Thyroid gland (tissue), 4 donors: ENCODE measurements at regions not wholly inside any gene's neighbourhood (a gene's known extent, or its start where the extent isn't known, plus 50 kb on each side); places are given as distances from the start of the nearest gene placed in this dataset.
A peak's percentile ranks its signal among the peaks of the same experiment; 100 is the strongest.
"Not testable (repeated sequence)": the region's sequence is repeated elsewhere in the genome, so short reads cannot be mapped to it uniquely, and the experiment has no call there.

Experiments
- DNase-seq, 2 donors: peaks; one replicate each; pipeline ENCODE4 v3.0.0-alpha.2; 2019
- H3K27ac ChIP-seq, 3 donors: fragments of 200-600 bp; sonication (generic); 1 replicate in 2 of 3; 2 replicates in 1 of 3; pipeline ENCODE4 v1.5.1; 2016 to 2019; ENCODE audit warnings: mild to moderate bottlenecking in 1 of 3, moderate library complexity in 1 of 3
- H3K27me3 ChIP-seq: fragments of 200-600 bp; sonication (generic); one replicate; pipeline ENCODE4 v1.5.1; 2019
- H3K36me3 ChIP-seq, 2 donors: fragments of 200-600 bp; sonication (generic); one replicate each; pipeline ENCODE4 v1.5.1; 2016 to 2019
- H3K4me1 ChIP-seq, 2 donors: fragments of 200-600 bp; sonication (generic); one replicate each; pipeline ENCODE4 v1.5.1; 2017 to 2019
- H3K4me3 ChIP-seq, 3 donors: fragments of 200-600 bp; sonication (generic); replicated peaks in 1 of 3; 1 replicate in 2 of 3; 2 replicates in 1 of 3; pipeline ENCODE4 v1.5.1; 2016; ENCODE audit warnings: mild to moderate bottlenecking in 1 of 3
- H3K9me3 ChIP-seq: fragments of 200-600 bp; sonication (generic); one replicate; pipeline ENCODE4 v1.5.1; 2017
- CTCF ChIP-seq, 6 experiments: fragments of 200-600 bp in 3 of 6; fragments of 450-650 bp in 3 of 6; sonication (generic) in 3 of 6; IDR thresholded peaks; one replicate each; pipeline ENCODE4 v1.5.1; 2016 to 2019; ENCODE audit warnings: antibody characterized with exemption in 6 of 6, mild to moderate bottlenecking in 2 of 6, inconsistent platforms in 1 of 6, moderate library complexity in 1 of 6
- POLR2A ChIP-seq, 2 donors: fragments of 450-650 bp; IDR thresholded peaks; one replicate each; pipeline ENCODE4 v1.6.1; 2017; ENCODE audit warnings: antibody characterized with exemption in 2 of 2, mild to moderate bottlenecking in 2 of 2, moderate library complexity in 1 of 2
- WGBS, 2 donors: methylation state at CpG; one replicate each; pipeline ENCODE4 v1.1.5; 2017; 5-methylcytosine and 5-hydroxymethylcytosine counted together
- intact Hi-C: fragments of 100-400 bp; cut with DNase I; formaldehyde crosslinking; loops from one replicate; pipeline ENCODE4 v1.15.1; 2023

- DNase-seq, intact Hi-C loops, H3K9me3 ChIP-seq, H3K27ac ChIP-seq, H3K4me1 ChIP-seq, H3K4me3 ChIP-seq, H3K27me3 ChIP-seq, H3K36me3 ChIP-seq: not testable (repeated sequence)
- WGBS, 2 donors: 92 to 94% methylated on average over 1 of the region's 1 CpG
Observed at GRCh38 chr5:50591338-50591737, 75.1 kb upstream of the PARP8 start.

- intact Hi-C loops: no loop called here
- 60 to 77% methylated on average over 1 of the region's 1 CpG for WGBS, 2 donors
- DNase-seq: no peak
- no peaks in the 10 kb centered on the region for H3K36me3 ChIP-seq
- no peaks in the 10 kb centered on the region for H3K27me3 ChIP-seq
- no peaks in the 10 kb centered on the region for H3K4me1 ChIP-seq
- no peaks in the 10 kb centered on the region for H3K9me3 ChIP-seq
- TF ChIP-seq CTCF (IDR thresholded peaks at IDR 0.05): no peak
- no peak for TF ChIP-seq POLR2A (IDR thresholded peaks at IDR 0.05)
- H3K27ac ChIP-seq: no peak overlapping the region
- no peak overlapping the region for H3K4me3 ChIP-seq
Observed at GRCh38 chr5:50593681-50594080, 72.8 kb upstream of the PARP8 start.

GRCh38 chr5:50595199-50595598 is 71.2 kb upstream of the PARP8 start:
- intact Hi-C loops: no loop called here
- H3K4me1 ChIP-seq: no peaks in the 10 kb centered on the region
- H3K27ac ChIP-seq: no peak overlapping the region
- no peak for DNase-seq
- TF ChIP-seq POLR2A (IDR thresholded peaks at IDR 0.05): no peak
- no peak for TF ChIP-seq CTCF (IDR thresholded peaks at IDR 0.05)
- H3K27me3 ChIP-seq: no peaks in the 10 kb centered on the region
- WGBS, 2 donors: 81 to 87% methylated on average over 3 of the region's 3 CpGs
- no peaks in the 10 kb centered on the region for H3K36me3 ChIP-seq
- H3K9me3 ChIP-seq: no peaks in the 10 kb centered on the region
- H3K4me3 ChIP-seq: no peak overlapping the region

GRCh38 chr5:50601576-50601975 is 64.9 kb upstream of the PARP8 start:
- intact Hi-C loops, DNase-seq, H3K36me3 ChIP-seq, H3K4me1 ChIP-seq, H3K4me3 ChIP-seq, H3K9me3 ChIP-seq, H3K27ac ChIP-seq, H3K27me3 ChIP-seq: not testable (repeated sequence)
- 78 to 87% methylated on average over 5 to 7 of the region's 7 CpGs for WGBS, 2 donors

- intact Hi-C loops: no loop called here
- Histone ChIP-seq H3K4me3 (no peak overlapping the region), H3K27me3 (no peaks in the 10 kb centered on the region), H3K9me3 (no peaks in the 10 kb centered on the region), H3K4me1 (peaks cover 4 to 7% of the 10 kb centered on the region in 2 donors), H3K36me3 (no peaks in the 10 kb centered on the region), H3K27ac (peak overlapping the region in 2 of 3 donors; percentile 45 to 61)
- no peak for DNase-seq
- 32 to 43% methylated on average over 1 of the region's 1 CpG for WGBS, 2 donors
- TF ChIP-seq CTCF (IDR thresholded peaks at IDR 0.05) (no peak), POLR2A (IDR thresholded peaks at IDR 0.05) (no peak)
Observed at GRCh38 chr5:50606179-50606578, 60.3 kb upstream of the PARP8 start.

GRCh38 chr5:50607456-50607855 is 59.0 kb upstream of the PARP8 start:
- H3K36me3 ChIP-seq, H3K9me3 ChIP-seq, H3K27me3 ChIP-seq, H3K4me3 ChIP-seq, intact Hi-C loops: not testable (repeated sequence)
- peak; percentile 82 to 83 for DNase-seq
- WGBS, 2 donors: 38 to 59% methylated on average over 13 of the region's 17 CpGs
- Histone ChIP-seq H3K4me1 (peaks cover 10 to 17% of the 10 kb centered on the region in 2 donors), H3K27ac (peak overlapping the region in 2 of 3 donors; percentile 36 to 61)

- 86 to 90% methylated on average over 25 to 34 of the region's 49 CpGs for WGBS, 2 donors
- H3K36me3 ChIP-seq, DNase-seq, H3K4me3 ChIP-seq, H3K9me3 ChIP-seq, H3K27me3 ChIP-seq, intact Hi-C loops: not testable (repeated sequence)
- Histone ChIP-seq H3K27ac (peak overlapping the region in 1 of 3 donors; percentile 46), H3K4me1 (peaks cover 10 to 17% of the 10 kb centered on the region in 2 donors)
Observed at GRCh38 chr5:50607953-50608705, 58.3 kb upstream of the PARP8 start.

- DNase-seq, H3K27me3 ChIP-seq, intact Hi-C loops, H3K36me3 ChIP-seq, H3K9me3 ChIP-seq, H3K4me3 ChIP-seq, H3K4me1 ChIP-seq, H3K27ac ChIP-seq: not testable (repeated sequence)
- 87 to 92% methylated on average over 3 of the region's 3 CpGs for WGBS, 2 donors
Observed at GRCh38 chr5:50613057-50613456, 53.4 kb upstream of the PARP8 start.
